IPS DF 19.7 (cell line): ENCODE measurements at regions not wholly inside any gene's neighbourhood (a gene's known extent, or its start where the extent isn't known, plus 50 kb on each side); places are given as distances from the start of the nearest gene placed in this dataset.

Experiments used
- DNase-seq: peaks from one replicate; pipeline ENCODE4 v3.0.0-alpha.2; 2013; ENCODE audit warnings: low read depth, low spot score

DNA sequence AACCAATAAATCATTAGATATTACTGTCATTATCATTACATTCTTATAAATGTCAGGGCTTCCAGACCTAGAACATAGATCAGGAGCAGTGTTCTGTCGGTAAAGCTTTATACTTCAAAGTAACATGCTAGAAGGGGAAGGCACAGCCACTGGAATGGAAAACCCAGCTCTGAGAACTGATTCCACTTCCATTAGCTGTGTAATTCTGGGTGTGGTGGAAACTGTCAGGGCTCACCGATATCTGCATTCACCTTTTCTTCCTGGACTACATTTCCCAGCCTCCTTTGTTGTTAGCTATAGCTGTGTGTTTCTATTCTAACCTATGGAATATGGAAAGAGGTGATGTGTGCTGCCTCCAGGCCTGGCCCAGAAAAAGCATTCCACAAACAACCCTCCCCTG lies 585.8 kb downstream of the BUD13 start:
- DNase-seq = no peak

- no peak for DNase-seq
These were observed 587.2 kb downstream of the BUD13 start for GRCh38 chr11:116185551-116185950.

DNA sequence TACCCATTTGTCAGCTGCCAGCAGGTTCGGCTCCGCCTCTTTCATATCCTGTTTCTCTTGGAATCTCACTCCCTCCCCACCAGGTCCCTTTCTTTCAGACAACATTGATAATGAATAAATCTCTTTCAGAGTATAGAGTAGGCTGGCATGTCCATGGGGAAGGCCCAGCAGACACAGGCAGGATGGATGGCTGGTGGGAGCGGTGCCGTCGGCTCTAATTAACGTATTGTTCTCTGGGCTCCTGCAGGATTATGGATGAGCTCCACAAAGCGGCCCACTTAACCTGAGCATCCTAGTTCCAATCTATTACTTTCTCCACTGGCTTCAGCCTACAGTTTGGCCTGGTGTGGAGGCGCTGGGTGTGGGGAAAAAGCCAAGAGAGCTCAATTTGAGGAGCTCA lies 588.0 kb downstream of the BUD13 start:
- no peak for DNase-seq

GRCh38 chr11:116182356-116182966 lies 590.3 kb downstream of the BUD13 start:
- DNase-seq = no peak

GRCh38 chr11:116180806-116181600 lies 591.8 kb downstream of the BUD13 start:
- no peak for DNase-seq

GRCh38 chr11:116179401-116179800 lies 593.4 kb downstream of the BUD13 start:
- DNase-seq = no peak

DNA sequence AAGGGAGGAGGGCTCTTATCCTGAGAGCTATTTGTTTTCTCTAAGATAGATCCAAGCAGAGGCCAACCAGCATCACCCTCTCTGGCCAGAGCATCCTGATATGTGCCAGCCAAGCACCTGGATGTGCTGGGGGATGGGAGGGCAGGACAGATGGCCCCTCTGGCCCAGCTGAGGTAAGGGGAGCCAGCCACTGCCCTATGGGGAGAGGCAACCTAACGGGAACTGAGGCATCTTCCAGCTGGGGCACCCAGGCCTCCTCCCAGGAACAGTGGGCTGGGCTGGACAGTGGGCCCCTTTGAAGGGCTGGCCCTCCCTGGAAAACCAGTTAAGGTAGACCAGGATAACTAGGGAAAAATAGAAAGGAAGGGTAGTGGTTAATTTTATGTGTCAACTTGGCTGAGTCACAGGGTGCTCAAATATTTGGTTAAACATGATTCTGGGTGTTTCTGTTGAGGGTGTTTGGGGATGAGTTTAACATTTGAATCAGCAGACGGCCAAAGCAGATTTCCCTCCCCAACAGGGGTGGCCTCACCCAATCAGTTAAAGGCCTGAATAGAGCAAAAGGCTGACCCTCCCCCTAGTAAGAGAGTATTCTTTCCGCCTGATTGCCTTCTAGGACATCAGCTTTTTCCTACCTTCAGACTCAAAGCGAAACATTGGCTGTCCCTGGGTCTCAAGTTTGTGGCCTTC lies 595.1 kb downstream of the BUD13 start:
- DNase-seq = no peak

- DNase-seq = no peak
These were observed 596.2 kb downstream of the BUD13 start for GRCh38 chr11:116176484-116177005.

DNA sequence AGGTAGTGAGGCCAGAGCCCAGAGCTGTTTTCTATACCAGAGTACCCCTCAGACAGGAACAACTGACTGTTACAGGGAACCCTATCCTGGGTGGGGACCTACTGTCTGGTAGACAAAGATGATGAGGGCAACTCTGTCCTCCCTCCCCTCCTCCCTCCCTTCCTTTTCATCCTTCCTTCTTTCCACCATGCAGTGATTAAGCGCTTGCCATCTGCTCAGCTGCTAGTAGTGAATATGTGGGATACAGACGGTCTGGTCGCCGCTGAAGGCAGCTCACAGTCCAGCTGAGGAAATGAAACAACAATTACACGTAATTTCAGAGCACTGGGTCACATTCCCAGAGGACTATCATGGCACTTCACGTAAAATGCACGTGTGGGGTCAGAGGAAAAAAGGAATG lies 597.1 kb downstream of the BUD13 start:
- no peak for DNase-seq

- DNase-seq = no peak
These were observed 598.6 kb downstream of the BUD13 start for GRCh38 chr11:116173941-116174911.

DNA sequence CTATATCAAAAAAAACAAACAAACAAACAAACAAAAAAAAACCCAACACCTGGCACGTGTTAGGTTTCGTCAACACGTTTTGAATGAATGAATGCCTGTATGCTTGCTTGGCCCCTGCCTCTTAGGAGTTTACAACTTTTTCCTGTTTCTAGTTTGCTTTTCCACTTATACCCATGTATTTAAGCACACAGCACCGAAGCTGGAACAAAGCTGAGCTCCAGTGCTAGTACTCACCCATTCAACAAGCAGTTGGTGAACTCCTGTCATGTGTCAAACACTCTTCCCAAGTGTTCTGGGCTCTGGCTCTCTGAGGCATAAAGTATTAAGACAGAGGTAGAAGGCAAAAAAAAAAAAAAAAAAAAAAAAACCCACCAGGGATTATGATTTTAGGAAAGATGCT lies 599.3 kb downstream of the BUD13 start:
- DNase-seq = no peak

GRCh38 chr11:116172851-116173250 lies 599.9 kb downstream of the BUD13 start:
- no peak for DNase-seq

- no peak for DNase-seq
These were observed 600.6 kb downstream of the BUD13 start for GRCh38 chr11:116172156-116172555.

GRCh38 chr11:116171271-116172140 lies 601.3 kb downstream of the BUD13 start:
- no peak for DNase-seq

GRCh38 chr11:116170526-116171120 lies 602.2 kb downstream of the BUD13 start:
- DNase-seq = no peak

DNA sequence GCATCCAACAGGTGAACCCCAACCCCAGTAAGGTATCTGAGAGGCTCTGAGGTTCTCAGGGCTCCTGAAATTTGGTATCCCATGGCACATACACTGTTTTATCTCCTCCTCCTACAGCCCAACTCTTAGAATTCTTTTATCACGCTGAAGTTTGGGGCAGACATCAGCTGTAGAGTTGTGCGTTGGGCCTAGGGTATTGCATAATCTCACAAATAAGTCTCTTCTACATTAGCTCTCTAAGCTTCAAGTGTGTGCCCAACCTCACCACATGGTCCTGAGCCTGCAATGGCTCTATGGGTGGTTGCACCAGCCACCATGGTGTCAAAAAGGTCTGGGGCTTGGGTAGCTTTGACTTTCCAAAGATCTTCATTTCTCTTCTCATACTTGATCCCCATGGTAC lies 603.0 kb downstream of the BUD13 start:
- DNase-seq = no peak

GRCh38 chr11:116168459-116168787 lies 604.4 kb downstream of the BUD13 start:
- no peak for DNase-seq

- DNase-seq = no peak
These were observed 604.9 kb downstream of the BUD13 start for GRCh38 chr11:116167706-116168458.
